Caco-2 (cell line): ENCODE measurements at regions not wholly inside any gene's neighbourhood (a gene's known extent, or its start where the extent isn't known, plus 50 kb on each side); places are given as distances from the start of the nearest gene placed in this dataset.

ENCODE experiments used
- BruUV-seq: library from RNA; stranded (reverse); fragments of 400-500 nt; replicated peaks from 2 replicates; lab custom pipeline; 2021; lab: Mats Ljungman, UMichigan
- CTCF ChIA-PET: fragments of 300-600 bp; sonication (Branson Sonifier 250); formaldehyde crosslinking; loops from one replicate; lab custom pipeline; 2022; ENCODE audit warnings: antibody characterized with exemption; lab: Charles Lee
- POLR2A ChIA-PET: fragments of 300-600 bp; sonication (Branson Sonifier 250); formaldehyde crosslinking; loops from one replicate; lab custom pipeline; 2022; ENCODE audit warnings: antibody characterized with exemption; lab: Charles Lee
- DNase-seq, 2 experiments: peaks; one replicate each; pipeline versions ENCODE4 v3.0.0 to v3.0.0-alpha.2; 2020 to 2022
- H3K27me3 ChIP-seq: replicated peaks from 2 replicates; pipeline ENCODE4 v1.6.0; 2011; ENCODE audit warnings: low read length; ENCODE audit not compliant: control insufficient read depth, insufficient read depth
- H3K36me3 ChIP-seq: 2 replicates; pipeline ENCODE4 v1.5.1; 2011; ENCODE audit warnings: low read length; ENCODE audit not compliant: control insufficient read depth, insufficient read depth
- H3K4me1 ChIP-seq: fragments of 250-450 bp; sonication (Bioruptor Pico); 2 replicates; pipeline ENCODE4 v1.5.1; 2020; ENCODE audit warnings: mild to moderate bottlenecking
- H3K4me3 ChIP-seq: 2 replicates; pipeline ENCODE4 v1.5.1; 2011; ENCODE audit warnings: low read depth, mild to moderate bottlenecking, control low read depth, low read length
- H3K9me3 ChIP-seq: fragments of 250-450 bp; sonication (Bioruptor Pico); 2 replicates; pipeline ENCODE4 v1.5.1; 2020; ENCODE audit warnings: mild to moderate bottlenecking, moderate library complexity
- H3K27ac Mint-ChIP-seq: one replicate; pipeline ENCODE4 v1.8.0; 2022; ENCODE audit warnings: mixed read lengths; ENCODE audit not compliant: unreplicated experiment
- H3K27me3 Mint-ChIP-seq: one replicate; pipeline ENCODE4 v1.8.0; 2022; ENCODE audit warnings: mixed read lengths; ENCODE audit not compliant: insufficient read depth, unreplicated experiment
- H3K36me3 Mint-ChIP-seq: one replicate; pipeline ENCODE4 v1.8.0; 2022; ENCODE audit warnings: mild to moderate bottlenecking, mixed read lengths; ENCODE audit not compliant: insufficient read depth, unreplicated experiment
- H3K4me1 Mint-ChIP-seq: one replicate; pipeline ENCODE4 v1.8.0; 2022; ENCODE audit warnings: low read depth, mixed read lengths; ENCODE audit not compliant: unreplicated experiment
- H3K4me3 Mint-ChIP-seq: one replicate; pipeline ENCODE4 v1.8.0; 2022; ENCODE audit warnings: mild to moderate bottlenecking, moderate library complexity, mixed read lengths; ENCODE audit not compliant: unreplicated experiment
- H3K9me3 Mint-ChIP-seq: one replicate; pipeline ENCODE4 v1.8.0; 2022; ENCODE audit warnings: mixed read lengths; ENCODE audit not compliant: unreplicated experiment
- CTCF ChIP-seq, 2 experiments: fragments of 200-600 bp in 1 of 2; IDR thresholded peaks; 1 replicate in 1 of 2; 2 replicates in 1 of 2; pipeline versions ENCODE4 v1.5.1 to v1.8.0; 2011 to 2022; ENCODE audit warnings: antibody characterized with exemption in 1 of 2, control low read depth in 1 of 2, inconsistent platforms in 1 of 2, low read depth in 1 of 2, low read length in 1 of 2, mild to moderate bottlenecking in 1 of 2, moderate library complexity in 1 of 2; ENCODE audit not compliant: insufficient read depth in 1 of 2, severe bottlenecking in 1 of 2, unreplicated experiment in 1 of 2
- intact Hi-C: fragments of 100-400 bp; cut with micrococcal nuclease; formaldehyde crosslinking; loops from one replicate; pipeline ENCODE4 v1.10.0; 2022; ENCODE audit not compliant: unreplicated experiment

- DNase-seq = no peak
- no peaks in the 10 kb centered on the region for H3K4me1 Mint-ChIP-seq
- no peaks in the 10 kb centered on the region for H3K36me3 ChIP-seq
- H3K9me3 ChIP-seq = no peaks in the 10 kb centered on the region
- ChIA-PET POLR2A (no interaction called here), CTCF (no interaction called here)
- intact Hi-C loops = no loop called here
- H3K27ac Mint-ChIP-seq = no peak overlapping the region
- no peak overlapping the region for H3K4me3 ChIP-seq
- TF ChIP-seq CTCF (IDR thresholded peaks at IDR 0.05; ENCODE audit: insufficient read depth in 1 of 2, low read depth in 1 of 2, low read length in 1 of 2, severe bottlenecking in 1 of 2, unreplicated experiment in 1 of 2) = no peak
- H3K27me3 Mint-ChIP-seq = no peaks in the 10 kb centered on the region
- H3K9me3 Mint-ChIP-seq = no peaks in the 10 kb centered on the region
- BruUV-seq = no TSS peak
- H3K27me3 ChIP-seq = no peaks in the 10 kb centered on the region; the same call in 1 of the 2 replicates
- H3K4me3 Mint-ChIP-seq = no peak overlapping the region
- no peaks in the 10 kb centered on the region for H3K4me1 ChIP-seq
- no peaks in the 10 kb centered on the region for H3K36me3 Mint-ChIP-seq
Measured at GRCh38 chr1:95435611-95436010, 201.6 kb downstream of the RWDD3 start.

GRCh38 chr1:95437011-95437410, 203.0 kb downstream of the RWDD3 start:
- Histone ChIP-seq H3K4me3 (no peak overlapping the region), H3K4me1 (no peaks in the 10 kb centered on the region), H3K27me3 (no peaks in the 10 kb centered on the region; the same call in 1 of the 2 replicates), H3K36me3 (no peaks in the 10 kb centered on the region), H3K9me3 (no peaks in the 10 kb centered on the region)
- no TSS peak for BruUV-seq
- no peaks in the 10 kb centered on the region for H3K27me3 Mint-ChIP-seq
- H3K27ac Mint-ChIP-seq = no peak overlapping the region
- no peaks in the 10 kb centered on the region for H3K4me1 Mint-ChIP-seq
- no peaks in the 10 kb centered on the region for H3K9me3 Mint-ChIP-seq
- POLR2A ChIA-PET = no interaction called here
- intact Hi-C loops = no loop called here
- no peaks in the 10 kb centered on the region for H3K36me3 Mint-ChIP-seq
- H3K4me3 Mint-ChIP-seq = no peak overlapping the region
- DNase-seq = no peak
- no peak for TF ChIP-seq CTCF (IDR thresholded peaks at IDR 0.05; ENCODE audit: insufficient read depth in 1 of 2, low read depth in 1 of 2, low read length in 1 of 2, severe bottlenecking in 1 of 2, unreplicated experiment in 1 of 2)
- CTCF ChIA-PET = no interaction called here

GRCh38 chr1:95437781-95438180, 203.8 kb downstream of the RWDD3 start:
- no peak for TF ChIP-seq CTCF (IDR thresholded peaks at IDR 0.05; ENCODE audit: insufficient read depth in 1 of 2, low read depth in 1 of 2, low read length in 1 of 2, severe bottlenecking in 1 of 2, unreplicated experiment in 1 of 2)

More at GRCh38 chr1:95437781-95438180, 203.8 kb downstream of the RWDD3 start:
- no peak for DNase-seq
- no peaks in the 10 kb centered on the region for H3K9me3 ChIP-seq
- H3K27me3 ChIP-seq = no peaks in the 10 kb centered on the region; the same call in 1 of the 2 replicates
- no peak overlapping the region for H3K4me3 Mint-ChIP-seq
- no peaks in the 10 kb centered on the region for H3K27me3 Mint-ChIP-seq
- no peak overlapping the region for H3K27ac Mint-ChIP-seq
- H3K36me3 ChIP-seq = no peaks in the 10 kb centered on the region
- BruUV-seq = no TSS peak
- no peak overlapping the region for H3K4me3 ChIP-seq
- ChIA-PET CTCF (no interaction called here), POLR2A (no interaction called here)
- no peaks in the 10 kb centered on the region for H3K9me3 Mint-ChIP-seq
- H3K4me1 ChIP-seq = no peaks in the 10 kb centered on the region
- no peaks in the 10 kb centered on the region for H3K4me1 Mint-ChIP-seq
- no peaks in the 10 kb centered on the region for H3K36me3 Mint-ChIP-seq
- intact Hi-C loops = no loop called here
